Astrocyte (in vitro differentiated cells and primary cell): ENCODE measurements at regions not wholly inside any gene's neighbourhood (a gene's known extent, or its start where the extent isn't known, plus 50 kb on each side); places are given as distances from the start of the nearest gene placed in this dataset.

Experiments used
- DNase-seq: peaks from one replicate; pipeline ENCODE4 v3.0.0-alpha.2; 2010; ENCODE audit warnings: low read depth
- FAIRE-seq: peaks from 2 replicates; lab custom pipeline; 2011; peaks lifted over from hg19 to GRCh38; lab: Jason Lieb, UNC
- H2AFZ ChIP-seq: 2 replicates; pipeline ENCODE4 v1.6.0; 2012; ENCODE audit warnings: low read depth, low read length, inconsistent platforms
- H3K27ac ChIP-seq: 2 replicates; pipeline ENCODE4 v1.5.1; 2011; ENCODE audit warnings: low read depth, low read length, inconsistent platforms
- H3K27me3 ChIP-seq: 2 replicates; pipeline ENCODE4 v1.6.0; 2011; ENCODE audit warnings: low read length, inconsistent platforms; ENCODE audit not compliant: insufficient read depth
- H3K36me3 ChIP-seq: 2 replicates; pipeline ENCODE4 v1.5.1; 2011; ENCODE audit warnings: low read length, inconsistent platforms; ENCODE audit not compliant: insufficient read depth
- H3K4me1 ChIP-seq: 2 replicates; pipeline ENCODE4 v1.5.1; 2011; ENCODE audit warnings: low read length, inconsistent platforms; ENCODE audit not compliant: insufficient read depth
- H3K4me2 ChIP-seq: 2 replicates; pipeline ENCODE4 v1.6.0; 2012; ENCODE audit warnings: low read length, inconsistent platforms
- H3K4me3 ChIP-seq: 2 replicates; pipeline ENCODE4 v1.5.1; 2011; ENCODE audit warnings: low read depth, mild to moderate bottlenecking, low read length, inconsistent platforms; ENCODE audit not compliant: insufficient read depth
- H3K79me2 ChIP-seq: 2 replicates; pipeline ENCODE4 v1.6.0; 2012; ENCODE audit warnings: mild to moderate bottlenecking, low read length, inconsistent platforms; ENCODE audit not compliant: insufficient read depth
- H3K9ac ChIP-seq: 2 replicates; pipeline ENCODE4 v1.6.0; 2012; ENCODE audit warnings: mild to moderate bottlenecking, low read length, inconsistent platforms
- H3K9me3 ChIP-seq: 2 replicates; pipeline ENCODE4 v1.5.1; 2012; ENCODE audit warnings: low read depth, mild to moderate bottlenecking, low read length, inconsistent platforms; ENCODE audit not compliant: insufficient read depth
- H4K20me1 ChIP-seq: 2 replicates; pipeline ENCODE4 v1.6.0; 2012; ENCODE audit warnings: low read length, inconsistent platforms; ENCODE audit not compliant: insufficient read depth
- H3K27ac Mint-ChIP-seq: one replicate; pipeline ENCODE4 v1.8.0; 2021; ENCODE audit warnings: mild to moderate bottlenecking, mixed read lengths; ENCODE audit not compliant: unreplicated experiment
- H3K27me3 Mint-ChIP-seq: one replicate; pipeline ENCODE4 v1.8.0; 2021; ENCODE audit warnings: low read depth, mixed read lengths; ENCODE audit not compliant: unreplicated experiment
- H3K36me3 Mint-ChIP-seq: one replicate; pipeline ENCODE4 v1.8.0; 2021; ENCODE audit warnings: low read depth, mixed read lengths; ENCODE audit not compliant: unreplicated experiment
- H3K4me1 Mint-ChIP-seq: one replicate; pipeline ENCODE4 v1.8.0; 2021; ENCODE audit warnings: low read depth, mixed read lengths; ENCODE audit not compliant: unreplicated experiment
- H3K4me3 Mint-ChIP-seq: one replicate; pipeline ENCODE4 v1.8.0; 2021; ENCODE audit warnings: mild to moderate bottlenecking, moderate library complexity, mixed read lengths; ENCODE audit not compliant: unreplicated experiment
- H3K9me3 Mint-ChIP-seq: one replicate; pipeline ENCODE4 v1.8.0; 2021; ENCODE audit warnings: mild to moderate bottlenecking, mixed read lengths; ENCODE audit not compliant: unreplicated experiment
- EZH2 ChIP-seq: IDR thresholded peaks from 2 replicates; pipeline ENCODE4 v1.6.1; 2012; ENCODE audit warnings: mild to moderate bottlenecking, low read length, inconsistent platforms; ENCODE audit not compliant: insufficient read depth
- TF ChIP-seq, protein P1 (sequence below): IDR thresholded peaks from 2 replicates; pipeline ENCODE4 v1.5.1; 2011; ENCODE audit warnings: low read depth, mild to moderate bottlenecking, inconsistent platforms, low read length, moderate library complexity; ENCODE audit not compliant: insufficient read depth

DNA sequence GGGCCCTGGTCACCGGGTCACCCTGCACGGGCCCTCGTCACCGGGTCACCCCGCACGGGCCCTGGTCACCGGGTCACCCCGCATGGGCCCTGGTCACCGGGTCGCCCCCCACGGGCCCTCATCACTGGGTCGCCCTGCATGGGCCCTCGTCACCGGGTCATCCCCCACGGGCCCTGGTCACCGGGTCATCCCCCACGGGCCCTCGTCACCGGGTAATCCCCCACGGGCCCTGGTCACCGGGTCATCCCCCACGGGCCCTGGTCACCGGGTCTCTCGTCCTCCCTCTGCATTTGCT lies 77.6 kb downstream of the RIPK4 start:
- Histone ChIP-seq H3K4me1 (peaks cover 10% of the 10 kb centered on the region), H3K9me3 (no peaks in the 10 kb centered on the region), H3K36me3 (no peaks in the 10 kb centered on the region), H3K9ac (no peak overlapping the region), H3K4me2 (no peak overlapping the region), H3K4me3 (no peak overlapping the region), H3K27me3 (peaks cover 12% of the 10 kb centered on the region), H2AFZ (no peak overlapping the region), H3K27ac (no peak overlapping the region), H3K79me2 (no peaks in the 10 kb centered on the region), H4K20me1 (no peaks in the 10 kb centered on the region)
- Mint-ChIP-seq H3K4me1 (peaks cover 7% of the 10 kb centered on the region), H3K4me3 (no peak overlapping the region), H3K36me3 (no peaks in the 10 kb centered on the region), H3K27ac (no peak overlapping the region), H3K27me3 (peaks cover 25% of the 10 kb centered on the region), H3K9me3 (no peaks in the 10 kb centered on the region)
- TF ChIP-seq, protein P1, sequence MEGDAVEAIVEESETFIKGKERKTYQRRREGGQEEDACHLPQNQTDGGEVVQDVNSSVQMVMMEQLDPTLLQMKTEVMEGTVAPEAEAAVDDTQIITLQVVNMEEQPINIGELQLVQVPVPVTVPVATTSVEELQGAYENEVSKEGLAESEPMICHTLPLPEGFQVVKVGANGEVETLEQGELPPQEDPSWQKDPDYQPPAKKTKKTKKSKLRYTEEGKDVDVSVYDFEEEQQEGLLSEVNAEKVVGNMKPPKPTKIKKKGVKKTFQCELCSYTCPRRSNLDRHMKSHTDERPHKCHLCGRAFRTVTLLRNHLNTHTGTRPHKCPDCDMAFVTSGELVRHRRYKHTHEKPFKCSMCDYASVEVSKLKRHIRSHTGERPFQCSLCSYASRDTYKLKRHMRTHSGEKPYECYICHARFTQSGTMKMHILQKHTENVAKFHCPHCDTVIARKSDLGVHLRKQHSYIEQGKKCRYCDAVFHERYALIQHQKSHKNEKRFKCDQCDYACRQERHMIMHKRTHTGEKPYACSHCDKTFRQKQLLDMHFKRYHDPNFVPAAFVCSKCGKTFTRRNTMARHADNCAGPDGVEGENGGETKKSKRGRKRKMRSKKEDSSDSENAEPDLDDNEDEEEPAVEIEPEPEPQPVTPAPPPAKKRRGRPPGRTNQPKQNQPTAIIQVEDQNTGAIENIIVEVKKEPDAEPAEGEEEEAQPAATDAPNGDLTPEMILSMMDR, result no peak
- no peak for FAIRE-seq
- DNase-seq, result no peak

DNA sequence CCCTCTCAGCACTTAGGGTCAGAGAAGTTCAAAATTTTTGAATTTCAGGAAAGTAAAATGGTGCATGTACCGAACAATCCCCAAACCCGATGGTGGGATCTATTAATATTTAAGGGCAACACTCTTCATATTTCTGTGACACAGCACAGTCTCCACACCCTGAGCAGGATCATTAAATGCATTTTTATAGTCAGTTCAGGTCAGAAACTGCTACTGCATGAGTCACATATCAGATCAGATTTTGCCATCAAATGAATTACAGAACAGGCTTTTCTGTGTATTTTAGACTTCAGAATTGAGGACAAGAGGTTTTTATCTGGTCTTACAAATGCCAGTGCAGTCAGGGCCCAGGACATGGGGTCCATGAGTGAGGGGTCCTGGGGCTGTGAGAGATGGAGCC lies 79.2 kb downstream of the RIPK4 start:
- FAIRE-seq, result no peak

GRCh38 chr21:41686664-41687063 lies 80.2 kb downstream of the RIPK4 start:
- no peaks in the 10 kb centered on the region for H3K79me2 ChIP-seq
- no peak overlapping the region for H3K27ac ChIP-seq
- Mint-ChIP-seq H3K36me3 (no peaks in the 10 kb centered on the region), H3K27me3 (peaks cover 23% of the 10 kb centered on the region), H3K9me3 (no peaks in the 10 kb centered on the region), H3K4me1 (peaks cover 14% of the 10 kb centered on the region), H3K27ac (no peak overlapping the region), H3K4me3 (no peak overlapping the region)
- no peaks in the 10 kb centered on the region for H3K36me3 ChIP-seq
- no peak overlapping the region for H3K4me2 ChIP-seq
- DNase-seq (no peak), FAIRE-seq (no peak)
- no peaks in the 10 kb centered on the region for H3K9me3 ChIP-seq
- no peak overlapping the region for H3K9ac ChIP-seq
- H3K4me1 ChIP-seq, result peaks cover 14% of the 10 kb centered on the region
- no peak overlapping the region for H2AFZ ChIP-seq
- no peak overlapping the region for H3K4me3 ChIP-seq
- H4K20me1 ChIP-seq, result no peaks in the 10 kb centered on the region
- peaks cover 5% of the 10 kb centered on the region for H3K27me3 ChIP-seq
- TF ChIP-seq, protein P1, result no peak
- TF ChIP-seq EZH2, result no peak

More for the DNA sequence above, 79.2 kb downstream of the RIPK4 start:
- no peaks in the 10 kb centered on the region for H3K9me3 ChIP-seq
- H3K9ac ChIP-seq, result no peak overlapping the region
- peaks cover 14% of the 10 kb centered on the region for H3K4me1 ChIP-seq
- no peak overlapping the region for H2AFZ ChIP-seq
- H4K20me1 ChIP-seq, result no peaks in the 10 kb centered on the region
- H3K4me2 ChIP-seq, result no peak overlapping the region
- Mint-ChIP-seq H3K27ac (no peak overlapping the region), H3K9me3 (no peaks in the 10 kb centered on the region), H3K27me3 (peaks cover 25% of the 10 kb centered on the region), H3K4me3 (no peak overlapping the region), H3K4me1 (peaks cover 14% of the 10 kb centered on the region), H3K36me3 (no peaks in the 10 kb centered on the region)
- H3K4me3 ChIP-seq, result no peak overlapping the region
- H3K27me3 ChIP-seq, result peaks cover 10% of the 10 kb centered on the region
- H3K27ac ChIP-seq, result no peak overlapping the region
- DNase-seq, result no peak
- no peaks in the 10 kb centered on the region for H3K79me2 ChIP-seq
- no peak for TF ChIP-seq EZH2
- TF ChIP-seq, protein P1, result no peak
- H3K36me3 ChIP-seq, result no peaks in the 10 kb centered on the region
